Left lung (tissue), 4 donors: ENCODE measurements at regions not wholly inside any gene's neighbourhood (a gene's known extent, or its start where the extent isn't known, plus 50 kb on each side); places are given as distances from the start of the nearest gene placed in this dataset.

Experiments
- ATAC-seq: fragments of 200-7000 bp; cut with Tn5 transposase; one replicate; pipeline ENCODE4 v1.9.1; 2020; ENCODE audit warnings: moderate library complexity
- DNase-seq, 4 donors: peaks; one replicate each; pipeline ENCODE4 v3.0.0-alpha.2; 2013 to 2020
- H3K27ac ChIP-seq, 2 donors: fragments of 200-600 bp; sonication (generic) in 1 of 2; one replicate each; pipeline versions ENCODE4 v1.5.0 to v1.8.0; 2020 to 2021
- H3K27me3 ChIP-seq, 2 donors: fragments of 200-600 bp; sonication (generic) in 1 of 2; one replicate each; pipeline versions ENCODE4 v1.5.0 to v1.8.0; 2020 to 2021
- H3K36me3 ChIP-seq, 2 donors: fragments of 200-600 bp; sonication (generic) in 1 of 2; one replicate each; pipeline versions ENCODE4 v1.5.0 to v1.8.0; 2020 to 2021
- H3K4me1 ChIP-seq, 2 donors: fragments of 200-600 bp; one replicate each; pipeline ENCODE4 v1.8.0; 2021
- H3K4me3 ChIP-seq, 2 donors: fragments of 200-600 bp; sonication (generic) in 1 of 2; one replicate each; pipeline versions ENCODE4 v1.5.0 to v1.8.0; 2020 to 2021; ENCODE audit warnings: mild to moderate bottlenecking in 1 of 2
- H3K9me3 ChIP-seq, 2 donors: fragments of 200-600 bp; sonication (generic) in 1 of 2; one replicate each; pipeline versions ENCODE4 v1.5.0 to v1.8.0; 2020 to 2021
- intact Hi-C, 2 donors: fragments of 100-400 bp; cut with DNase I; formaldehyde crosslinking; loops; one replicate each; pipeline versions ENCODE4 v1.11.2 to v1.14.2; 2022
- TF ChIP-seq, protein P1 (sequence below), 2 donors: fragments of 200-600 bp; sonication (generic) in 1 of 2; IDR thresholded peaks; one replicate each; pipeline versions ENCODE4 v1.5.0 to v1.8.0; 2021; ENCODE audit warnings: antibody characterized with exemption in 2 of 2
- donor health status: DM: no; HTN: yes; CAD: no.
- donor health status: DM: no; HTN: no; CAD: no.

DNA sequence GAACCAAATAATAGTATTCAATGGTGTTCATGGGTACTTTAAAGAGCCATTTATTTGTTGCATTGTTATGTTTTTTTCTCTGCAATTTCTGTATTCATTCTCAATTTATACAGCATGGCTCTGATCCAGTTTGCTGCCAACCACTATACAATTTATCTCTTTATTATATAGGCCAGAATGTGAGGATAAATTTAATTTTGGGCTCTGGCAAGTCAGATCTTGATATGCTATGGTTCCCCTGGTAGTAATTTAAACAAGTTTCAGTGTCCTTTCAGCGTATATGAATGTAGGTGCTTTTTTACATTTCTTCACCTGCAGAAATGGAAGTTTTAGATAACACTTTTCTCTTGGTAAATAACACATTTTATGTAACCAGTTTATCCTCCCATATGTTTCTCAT lies 1118.0 kb upstream of the SEMA6A start:
- no peak overlapping the region for H3K27ac ChIP-seq
- intact Hi-C loops = no loop called here
- no peak for DNase-seq
- no peaks in the 10 kb centered on the region for H3K27me3 ChIP-seq
- no peak for ATAC-seq
- no peaks in the 10 kb centered on the region for H3K9me3 ChIP-seq
- no peaks in the 10 kb centered on the region for H3K36me3 ChIP-seq
- no peaks in the 10 kb centered on the region for H3K4me1 ChIP-seq
- no peak overlapping the region for H3K4me3 ChIP-seq
- TF ChIP-seq, protein P1, sequence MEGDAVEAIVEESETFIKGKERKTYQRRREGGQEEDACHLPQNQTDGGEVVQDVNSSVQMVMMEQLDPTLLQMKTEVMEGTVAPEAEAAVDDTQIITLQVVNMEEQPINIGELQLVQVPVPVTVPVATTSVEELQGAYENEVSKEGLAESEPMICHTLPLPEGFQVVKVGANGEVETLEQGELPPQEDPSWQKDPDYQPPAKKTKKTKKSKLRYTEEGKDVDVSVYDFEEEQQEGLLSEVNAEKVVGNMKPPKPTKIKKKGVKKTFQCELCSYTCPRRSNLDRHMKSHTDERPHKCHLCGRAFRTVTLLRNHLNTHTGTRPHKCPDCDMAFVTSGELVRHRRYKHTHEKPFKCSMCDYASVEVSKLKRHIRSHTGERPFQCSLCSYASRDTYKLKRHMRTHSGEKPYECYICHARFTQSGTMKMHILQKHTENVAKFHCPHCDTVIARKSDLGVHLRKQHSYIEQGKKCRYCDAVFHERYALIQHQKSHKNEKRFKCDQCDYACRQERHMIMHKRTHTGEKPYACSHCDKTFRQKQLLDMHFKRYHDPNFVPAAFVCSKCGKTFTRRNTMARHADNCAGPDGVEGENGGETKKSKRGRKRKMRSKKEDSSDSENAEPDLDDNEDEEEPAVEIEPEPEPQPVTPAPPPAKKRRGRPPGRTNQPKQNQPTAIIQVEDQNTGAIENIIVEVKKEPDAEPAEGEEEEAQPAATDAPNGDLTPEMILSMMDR (IDR thresholded peaks at IDR 0.05) = no peak

- intact Hi-C loops = no loop called here
- H3K4me3 ChIP-seq = no peak overlapping the region
- no peaks in the 10 kb centered on the region for H3K9me3 ChIP-seq
- H3K27ac ChIP-seq = no peak overlapping the region
- no peaks in the 10 kb centered on the region for H3K27me3 ChIP-seq
- H3K4me1 ChIP-seq = no peaks in the 10 kb centered on the region
- DNase-seq (peak in 2 of 4 donors; percentile 53 to 65), ATAC-seq (peak; percentile 23)
- no peaks in the 10 kb centered on the region for H3K36me3 ChIP-seq
- TF ChIP-seq, protein P1 (IDR thresholded peaks at IDR 0.05) = no peak
Observed at GRCh38 chr5:117691081-117691870, 1116.7 kb upstream of the SEMA6A start.

GRCh38 chr5:117690612-117691011 lies 1116.0 kb upstream of the SEMA6A start:
- H3K27me3 ChIP-seq = no peaks in the 10 kb centered on the region
- no peaks in the 10 kb centered on the region for H3K36me3 ChIP-seq
- peak in 2 of 4 donors; percentile 24 to 30 for DNase-seq
- H3K4me1 ChIP-seq = no peaks in the 10 kb centered on the region
- H3K27ac ChIP-seq = no peak overlapping the region
- intact Hi-C loops = no loop called here
- no peak overlapping the region for H3K4me3 ChIP-seq
- H3K9me3 ChIP-seq = no peaks in the 10 kb centered on the region
- no peak for ATAC-seq
- TF ChIP-seq, protein P1 (IDR thresholded peaks at IDR 0.05) = no peak

DNA sequence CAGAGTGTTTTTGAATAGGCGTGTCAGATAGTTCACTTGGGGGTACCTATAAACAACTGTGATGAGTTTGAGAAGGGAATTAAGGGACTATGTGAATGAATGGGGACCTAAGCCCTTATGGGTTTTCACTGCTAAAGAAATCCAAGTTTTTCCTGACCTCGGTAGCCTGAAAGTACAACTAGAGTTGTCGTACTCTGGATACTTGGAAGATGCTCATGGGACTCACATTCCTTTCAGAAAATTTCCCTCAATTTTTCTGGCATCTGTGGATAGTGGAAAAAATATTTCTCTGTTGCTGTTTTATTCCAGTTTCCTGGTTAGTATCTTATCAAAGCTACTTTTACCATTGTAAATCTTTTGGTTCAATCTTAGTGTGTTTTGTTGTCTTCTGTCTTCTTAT lies 1112.3 kb upstream of the SEMA6A start:
- Histone ChIP-seq H3K27ac (no peak overlapping the region), H3K4me3 (no peak overlapping the region), H3K9me3 (no peaks in the 10 kb centered on the region), H3K36me3 (no peaks in the 10 kb centered on the region), H3K27me3 (no peaks in the 10 kb centered on the region), H3K4me1 (no peaks in the 10 kb centered on the region)
- intact Hi-C loops = no loop called here
- TF ChIP-seq, protein P1 (IDR thresholded peaks at IDR 0.05) = no peak
- no peak for DNase-seq
- no peak for ATAC-seq

- Histone ChIP-seq H3K4me1 (no peaks in the 10 kb centered on the region), H3K27ac (no peak overlapping the region), H3K27me3 (no peaks in the 10 kb centered on the region), H3K4me3 (no peak overlapping the region), H3K9me3 (no peaks in the 10 kb centered on the region), H3K36me3 (no peaks in the 10 kb centered on the region)
- ATAC-seq = no peak
- TF ChIP-seq, protein P1 (IDR thresholded peaks at IDR 0.05) = no peak
- intact Hi-C loops = no loop called here
- DNase-seq = no peak
Observed at GRCh38 chr5:117682416-117682815, 1107.8 kb upstream of the SEMA6A start.
